Endothelial cell (in vitro differentiated cells): ENCODE measurements at regions not wholly inside any gene's neighbourhood (a gene's known extent, or its start where the extent isn't known, plus 50 kb on each side); places are given as distances from the start of the nearest gene placed in this dataset.
"Not testable (repeated sequence)": the region's sequence is repeated elsewhere in the genome, so short reads cannot be mapped to it uniquely, and the experiment has no call there.

Experiments used
- DNase-seq: peaks from one replicate; pipeline ENCODE4 v3.0.0; 2021; ENCODE audit warnings: low spot score
- H3K27ac Mint-ChIP-seq: one replicate; pipeline ENCODE4 v1.8.0; 2021; ENCODE audit warnings: mixed read lengths, inconsistent platforms; ENCODE audit not compliant: unreplicated experiment
- H3K27me3 Mint-ChIP-seq: one replicate; pipeline ENCODE4 v1.8.0; 2021; ENCODE audit warnings: mild to moderate bottlenecking, moderate library complexity, mixed read lengths, inconsistent platforms; ENCODE audit not compliant: unreplicated experiment
- H3K36me3 Mint-ChIP-seq: one replicate; pipeline ENCODE4 v1.8.0; 2021; ENCODE audit warnings: mild to moderate bottlenecking, low read depth, mixed read lengths, inconsistent platforms; ENCODE audit not compliant: unreplicated experiment
- H3K4me1 Mint-ChIP-seq: one replicate; pipeline ENCODE4 v1.8.0; 2021; ENCODE audit warnings: mild to moderate bottlenecking, mixed read lengths, inconsistent platforms; ENCODE audit not compliant: unreplicated experiment
- H3K4me3 Mint-ChIP-seq: one replicate; pipeline ENCODE4 v1.8.0; 2021; ENCODE audit warnings: mild to moderate bottlenecking, mixed read lengths, inconsistent platforms; ENCODE audit not compliant: unreplicated experiment
- H3K9me3 Mint-ChIP-seq: one replicate; pipeline ENCODE4 v1.8.0; 2021; ENCODE audit warnings: mixed read lengths, inconsistent platforms; ENCODE audit not compliant: unreplicated experiment
- TF ChIP-seq, protein P1 (sequence below): fragments of 200-600 bp; sonication (generic); IDR thresholded peaks from one replicate; pipeline ENCODE4 v1.5.0; 2021; ENCODE audit warnings: antibody characterized with exemption; ENCODE audit not compliant: unreplicated experiment

DNA sequence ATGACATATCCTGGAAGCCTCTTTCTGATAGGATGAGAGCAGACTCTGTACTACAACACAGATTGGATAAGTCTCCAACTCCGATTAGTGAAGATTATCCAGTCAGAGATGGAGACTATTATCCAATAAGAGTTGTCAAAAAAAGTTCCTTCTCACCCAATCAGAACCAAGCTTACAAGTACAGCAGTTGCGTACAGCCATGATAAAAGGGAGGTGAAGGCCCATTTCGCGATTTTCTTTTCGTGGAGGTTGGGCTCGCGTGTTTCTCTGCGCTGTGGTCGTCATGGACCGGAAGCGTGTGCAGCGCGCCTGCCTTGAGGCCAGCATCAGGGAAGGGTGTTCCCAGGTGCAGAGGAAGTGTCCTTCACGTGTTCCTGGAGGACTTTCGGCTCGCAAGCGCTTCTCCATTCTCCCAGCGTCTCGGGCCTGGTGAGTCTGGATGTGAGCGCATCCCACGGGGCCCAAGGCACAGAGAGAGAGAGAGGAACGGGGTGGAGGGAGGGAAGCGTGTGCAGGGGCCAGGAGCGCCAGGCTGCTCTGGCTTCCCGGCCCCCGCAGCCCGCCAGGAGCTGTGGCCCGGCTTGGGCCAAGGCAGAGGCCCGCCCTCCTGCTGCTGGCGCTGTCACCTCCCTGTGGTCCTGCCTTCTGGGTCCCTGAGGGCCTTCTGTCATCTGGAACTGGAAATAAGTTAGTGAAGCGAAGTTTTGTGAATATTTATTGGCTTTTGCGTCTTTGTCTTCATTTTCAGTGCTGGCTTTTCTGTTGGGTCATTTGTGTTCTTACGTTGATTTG is 53.9 kb downstream of the CDRT15L2 start:
- not testable (repeated sequence) for H3K4me3 Mint-ChIP-seq, H3K9me3 Mint-ChIP-seq

DNA sequence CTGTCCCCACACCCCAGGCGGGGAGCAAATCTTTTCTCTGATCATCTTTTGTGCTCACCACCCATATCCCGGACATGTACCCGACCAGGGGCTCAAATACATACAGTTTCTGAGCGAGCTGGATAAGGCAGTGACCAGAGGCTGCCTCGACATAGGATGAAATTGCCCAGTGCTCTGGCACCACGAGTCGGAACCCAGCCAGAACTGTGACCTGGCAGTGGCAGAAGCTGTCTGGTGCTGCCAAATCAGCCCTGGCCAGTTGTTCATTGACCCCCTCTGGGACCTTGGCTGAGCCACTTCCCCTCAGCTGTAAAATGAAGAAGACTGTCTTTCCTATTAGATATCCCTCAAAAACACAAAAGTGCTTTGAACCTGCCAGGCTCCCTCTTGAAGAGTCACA is 60.6 kb downstream of the CDRT15L2 start:
- H3K9me3 Mint-ChIP-seq, H3K36me3 Mint-ChIP-seq, H3K27me3 Mint-ChIP-seq, H3K4me1 Mint-ChIP-seq, H3K4me3 Mint-ChIP-seq, DNase-seq, H3K27ac Mint-ChIP-seq: not testable (repeated sequence)

More for the DNA sequence above, 53.9 kb downstream of the CDRT15L2 start:
- DNase-seq, H3K4me1 Mint-ChIP-seq, H3K27me3 Mint-ChIP-seq, H3K36me3 Mint-ChIP-seq, H3K27ac Mint-ChIP-seq: not testable (repeated sequence)

DNA sequence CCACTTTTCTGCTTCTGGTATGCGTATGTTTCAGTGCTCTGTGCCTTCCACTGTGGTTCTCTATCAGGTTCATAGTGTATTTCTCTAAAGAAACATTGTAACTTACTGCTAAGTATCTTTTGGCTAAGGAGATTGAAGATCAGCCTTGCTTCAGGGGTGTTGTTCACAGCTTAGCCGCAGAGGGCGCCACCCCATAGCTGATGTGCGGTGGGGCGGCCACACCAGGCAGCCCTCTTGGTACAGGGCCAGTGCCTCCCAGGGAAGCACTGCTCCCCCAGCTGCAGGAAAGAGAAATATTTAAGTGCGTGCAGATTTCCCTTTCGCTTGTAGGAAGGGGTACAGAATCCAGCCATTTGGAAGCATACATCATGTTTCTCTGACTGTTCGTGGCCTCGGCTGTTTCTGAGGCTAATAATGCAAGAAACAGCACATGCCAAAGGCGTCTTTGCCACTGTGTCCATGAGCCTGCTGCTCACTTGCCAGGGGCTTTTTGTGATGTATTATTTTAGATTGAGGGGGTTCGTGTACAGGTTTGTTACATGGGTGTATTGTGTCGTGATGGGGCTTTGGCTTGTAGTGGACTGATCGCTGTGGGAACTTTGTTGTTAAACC is 67.2 kb downstream of the CDRT15L2 start:
- DNase-seq, result peak; percentile 76
- H3K4me3 Mint-ChIP-seq, H3K27ac Mint-ChIP-seq, H3K9me3 Mint-ChIP-seq, H3K4me1 Mint-ChIP-seq, H3K36me3 Mint-ChIP-seq, H3K27me3 Mint-ChIP-seq: not testable (repeated sequence)
- TF ChIP-seq, protein P1, sequence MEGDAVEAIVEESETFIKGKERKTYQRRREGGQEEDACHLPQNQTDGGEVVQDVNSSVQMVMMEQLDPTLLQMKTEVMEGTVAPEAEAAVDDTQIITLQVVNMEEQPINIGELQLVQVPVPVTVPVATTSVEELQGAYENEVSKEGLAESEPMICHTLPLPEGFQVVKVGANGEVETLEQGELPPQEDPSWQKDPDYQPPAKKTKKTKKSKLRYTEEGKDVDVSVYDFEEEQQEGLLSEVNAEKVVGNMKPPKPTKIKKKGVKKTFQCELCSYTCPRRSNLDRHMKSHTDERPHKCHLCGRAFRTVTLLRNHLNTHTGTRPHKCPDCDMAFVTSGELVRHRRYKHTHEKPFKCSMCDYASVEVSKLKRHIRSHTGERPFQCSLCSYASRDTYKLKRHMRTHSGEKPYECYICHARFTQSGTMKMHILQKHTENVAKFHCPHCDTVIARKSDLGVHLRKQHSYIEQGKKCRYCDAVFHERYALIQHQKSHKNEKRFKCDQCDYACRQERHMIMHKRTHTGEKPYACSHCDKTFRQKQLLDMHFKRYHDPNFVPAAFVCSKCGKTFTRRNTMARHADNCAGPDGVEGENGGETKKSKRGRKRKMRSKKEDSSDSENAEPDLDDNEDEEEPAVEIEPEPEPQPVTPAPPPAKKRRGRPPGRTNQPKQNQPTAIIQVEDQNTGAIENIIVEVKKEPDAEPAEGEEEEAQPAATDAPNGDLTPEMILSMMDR, result peak; percentile 74

DNA sequence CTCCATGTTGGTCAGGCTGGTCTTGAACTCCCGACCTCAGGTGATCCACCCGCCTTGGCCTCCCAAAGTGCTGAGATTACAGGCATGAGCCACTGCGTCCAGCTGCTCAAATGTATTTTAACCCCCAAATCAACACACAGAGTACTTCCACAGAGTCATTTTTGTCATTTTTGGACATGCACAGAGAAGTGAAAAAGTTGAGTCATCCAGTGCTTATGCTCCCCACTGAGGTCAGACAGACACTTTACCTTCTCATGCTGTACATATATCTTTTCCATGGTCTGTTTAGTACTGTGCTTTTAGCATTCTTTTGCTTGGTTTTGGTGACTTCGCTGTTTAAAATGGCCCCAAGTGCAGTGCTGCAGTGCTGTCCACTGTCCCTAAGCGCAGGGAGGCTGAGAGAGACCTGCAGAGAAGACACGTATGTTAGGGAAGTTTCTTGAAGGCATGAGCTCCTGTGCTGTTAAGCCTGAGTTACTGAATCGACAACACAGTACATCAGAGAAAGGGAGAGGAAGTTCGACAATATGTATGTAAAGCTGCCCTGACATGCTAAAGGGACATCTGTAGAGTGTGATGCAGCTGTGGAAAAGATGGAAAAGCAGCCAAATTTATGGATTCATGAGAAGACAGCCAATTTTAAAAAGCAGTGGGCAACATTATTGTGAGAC is 69.7 kb downstream of the CDRT15L2 start:
- not testable (repeated sequence) for H3K4me3 Mint-ChIP-seq, H3K27me3 Mint-ChIP-seq, H3K9me3 Mint-ChIP-seq

DNA sequence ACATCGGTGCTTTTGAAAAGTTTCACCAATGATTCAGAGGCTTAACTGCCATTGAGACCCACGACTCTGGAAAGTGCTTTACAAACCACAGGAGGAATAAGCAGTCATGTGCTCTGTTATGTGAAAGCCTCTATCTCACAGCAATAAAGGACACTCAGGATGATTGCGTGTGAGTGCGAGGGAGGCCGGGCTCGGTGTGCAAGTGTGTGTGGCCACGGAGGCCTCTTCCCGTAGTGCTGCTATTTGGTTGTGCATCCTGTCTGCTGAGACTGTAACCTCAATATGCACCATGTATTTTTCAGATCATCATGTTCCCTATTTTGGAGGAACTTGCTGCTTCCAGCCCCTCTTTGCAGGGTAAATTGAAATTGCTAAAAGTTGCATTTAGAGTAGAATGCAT is 71.5 kb downstream of the CDRT15L2 start:
- not testable (repeated sequence) for H3K4me3 Mint-ChIP-seq, H3K27ac Mint-ChIP-seq, H3K4me1 Mint-ChIP-seq

More for the DNA sequence above, 69.7 kb downstream of the CDRT15L2 start:
- DNase-seq, H3K36me3 Mint-ChIP-seq, H3K4me1 Mint-ChIP-seq, H3K27ac Mint-ChIP-seq: not testable (repeated sequence)

DNA sequence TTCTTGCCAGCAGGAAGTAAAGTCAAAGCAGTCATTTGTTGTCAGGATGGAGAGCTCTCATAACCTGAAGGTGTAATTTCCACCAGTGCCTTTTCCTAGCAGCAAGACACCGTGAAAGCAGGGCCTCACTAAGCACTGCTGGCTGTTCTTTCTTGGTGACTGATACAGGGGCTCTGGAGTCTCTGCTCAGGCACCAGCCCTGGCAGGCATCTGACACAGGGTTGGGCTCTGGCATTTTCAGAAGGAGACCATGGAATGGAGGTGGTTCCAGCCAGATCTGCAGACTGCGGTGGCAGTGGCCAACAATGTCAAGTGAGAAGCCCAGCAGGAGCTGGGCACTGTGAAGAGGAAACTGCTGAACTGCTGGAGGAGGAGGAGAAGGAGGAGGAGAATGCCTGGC is 72.2 kb downstream of the CDRT15L2 start:
- not testable (repeated sequence) for H3K36me3 Mint-ChIP-seq, H3K9me3 Mint-ChIP-seq, H3K27me3 Mint-ChIP-seq, H3K4me1 Mint-ChIP-seq, DNase-seq, H3K4me3 Mint-ChIP-seq, H3K27ac Mint-ChIP-seq

More for the DNA sequence above, 71.5 kb downstream of the CDRT15L2 start:
- not testable (repeated sequence) for H3K36me3 Mint-ChIP-seq, DNase-seq, H3K27me3 Mint-ChIP-seq, H3K9me3 Mint-ChIP-seq

DNA sequence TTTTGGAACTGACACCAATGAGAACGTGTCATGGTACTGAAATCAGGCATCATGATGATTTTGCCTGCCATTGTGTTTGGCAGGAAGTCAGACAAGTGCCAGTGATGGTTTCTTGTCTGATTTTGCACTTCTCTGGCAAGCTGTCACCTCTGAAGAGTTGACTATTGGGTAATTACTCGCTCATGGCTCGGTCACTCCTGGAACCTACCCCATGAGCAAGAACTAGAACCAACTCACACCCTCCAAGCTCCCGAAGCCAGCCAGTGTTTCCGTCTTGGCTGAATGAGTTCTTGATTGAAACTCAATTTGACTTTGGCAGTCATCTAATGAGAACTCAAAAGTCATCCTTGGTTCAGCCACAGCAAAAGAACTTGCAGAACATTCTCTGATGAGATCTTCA is 73.9 kb downstream of the CDRT15L2 start:
- not testable (repeated sequence) for H3K9me3 Mint-ChIP-seq, DNase-seq, H3K27ac Mint-ChIP-seq, H3K4me3 Mint-ChIP-seq, H3K4me1 Mint-ChIP-seq, H3K36me3 Mint-ChIP-seq, H3K27me3 Mint-ChIP-seq

DNA sequence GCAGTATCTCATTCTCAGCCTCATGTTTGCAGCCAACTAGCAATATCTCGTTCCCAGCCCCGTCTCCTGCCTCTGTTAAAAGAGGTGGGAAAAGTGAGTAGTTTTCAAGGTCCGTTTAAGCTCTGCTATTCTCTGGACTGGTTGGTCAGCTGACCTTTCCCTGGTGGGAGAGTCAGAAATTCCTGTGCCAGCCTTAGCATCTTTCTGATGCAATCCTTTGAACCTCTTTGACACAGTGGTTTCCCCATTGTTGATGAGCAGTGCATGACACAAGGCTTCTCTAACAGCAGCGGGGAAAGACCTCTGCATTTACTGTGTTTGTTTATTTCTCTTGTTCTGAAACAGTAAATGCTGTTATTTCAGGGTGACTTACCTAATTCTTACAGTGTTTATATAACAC is 74.6 kb downstream of the CDRT15L2 start:
- H3K4me3 Mint-ChIP-seq, H3K27ac Mint-ChIP-seq, H3K4me1 Mint-ChIP-seq, DNase-seq, H3K27me3 Mint-ChIP-seq, H3K36me3 Mint-ChIP-seq, H3K9me3 Mint-ChIP-seq: not testable (repeated sequence)

DNA sequence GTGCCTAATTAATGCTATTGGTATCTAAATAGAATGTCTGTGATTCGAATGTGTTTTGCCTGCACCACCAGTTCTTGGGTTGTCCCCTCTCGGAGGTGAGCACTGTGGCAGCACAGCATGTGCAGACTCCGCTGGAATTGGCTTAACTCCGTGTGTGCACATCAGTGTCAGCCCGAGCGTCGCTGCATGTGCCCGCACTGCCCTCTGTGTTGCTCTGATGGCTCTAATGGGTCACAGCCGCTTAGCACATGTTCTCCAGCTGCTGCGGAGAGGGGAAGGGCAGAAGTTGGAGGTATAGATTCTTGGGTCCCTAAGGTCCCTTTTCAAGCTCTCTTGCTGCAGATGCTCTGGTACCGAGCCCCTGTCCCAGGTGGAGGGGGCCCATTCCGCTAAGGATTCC is 75.1 kb downstream of the CDRT15L2 start:
- not testable (repeated sequence) for H3K4me1 Mint-ChIP-seq, H3K4me3 Mint-ChIP-seq, H3K36me3 Mint-ChIP-seq, H3K27ac Mint-ChIP-seq, H3K27me3 Mint-ChIP-seq, DNase-seq, H3K9me3 Mint-ChIP-seq

DNA sequence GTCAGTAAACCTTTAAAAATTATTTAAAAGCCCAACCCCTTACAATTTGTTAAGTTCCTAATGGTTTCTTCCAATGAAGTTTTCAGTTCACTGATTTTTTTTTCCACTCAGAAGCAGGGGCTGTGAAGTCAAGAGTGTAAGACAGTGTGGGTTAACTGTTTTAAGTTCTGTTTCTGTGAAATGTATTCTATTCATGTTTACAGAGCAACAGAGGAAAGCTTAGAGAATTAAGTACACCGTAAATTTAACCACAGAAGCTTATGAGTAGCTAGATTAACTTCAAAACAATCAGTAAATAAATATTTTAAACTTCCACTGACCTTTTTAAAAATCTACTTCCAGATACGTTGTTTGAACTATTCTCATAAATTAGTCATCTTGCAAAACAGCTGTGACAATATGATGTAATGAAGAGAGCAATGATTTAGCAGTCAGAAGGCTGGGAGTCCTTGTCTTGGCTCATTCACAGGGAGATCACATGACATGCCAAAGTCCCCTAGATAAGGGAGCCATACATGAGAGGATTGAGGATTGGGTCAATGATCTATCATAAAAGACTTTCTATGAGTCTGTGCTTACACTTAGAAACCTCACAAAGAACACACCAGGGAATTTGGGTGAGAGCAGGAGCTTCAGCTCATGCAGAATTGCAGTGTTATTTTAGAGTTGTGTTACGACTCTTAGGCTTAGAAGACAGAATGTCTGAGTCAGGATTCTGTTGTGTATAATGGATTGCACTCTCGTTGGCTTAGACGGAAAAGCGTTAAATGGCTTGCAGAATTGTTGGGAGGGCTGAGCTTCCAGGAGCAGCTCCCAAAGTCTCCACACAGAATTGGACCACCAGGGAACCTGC is 85.8 kb downstream of the CDRT15L2 start:
- H3K27me3 Mint-ChIP-seq, H3K36me3 Mint-ChIP-seq, DNase-seq, H3K27ac Mint-ChIP-seq, H3K4me1 Mint-ChIP-seq, H3K4me3 Mint-ChIP-seq, H3K9me3 Mint-ChIP-seq: not testable (repeated sequence)
